GM18526 (cell line): ENCODE measurements at regions not wholly inside any gene's neighbourhood (a gene's known extent, or its start where the extent isn't known, plus 50 kb on each side); places are given as distances from the start of the nearest gene placed in this dataset.

Experiments
- POLR2A ChIP-seq: IDR thresholded peaks from 3 replicates; pipeline ENCODE4 v1.6.1; 2011; ENCODE audit not compliant: insufficient read length; ENCODE audit errors: extremely low read depth

DNA sequence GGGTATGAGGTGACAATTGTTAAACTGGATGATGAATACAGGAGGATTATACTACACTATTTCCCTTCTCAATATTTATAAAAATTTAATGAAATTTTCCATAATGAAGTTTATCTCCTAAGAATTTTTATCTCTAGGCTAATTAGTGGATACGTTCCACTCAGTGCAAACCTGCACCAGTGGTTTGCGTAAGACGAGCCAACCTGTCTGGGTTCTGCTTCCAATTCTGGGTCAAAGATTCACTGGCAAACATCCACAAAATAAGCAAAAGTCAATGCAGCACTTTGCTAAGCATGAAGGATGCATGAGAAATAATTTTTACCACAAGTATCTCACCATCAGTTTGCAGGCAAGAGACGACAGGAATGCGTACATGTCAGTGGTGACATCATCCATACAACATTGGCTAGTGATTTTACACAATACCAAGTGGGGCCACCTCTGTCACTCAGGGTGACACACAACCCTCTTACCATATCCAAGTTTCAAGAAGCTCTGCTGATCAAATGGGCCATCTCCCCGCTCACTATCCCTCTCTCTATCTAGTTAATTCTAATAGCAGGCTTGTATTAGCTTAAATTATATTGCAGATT, 51.7 kb downstream of the FAM50B start:
- TF ChIP-seq POLR2A = no peak

DNA sequence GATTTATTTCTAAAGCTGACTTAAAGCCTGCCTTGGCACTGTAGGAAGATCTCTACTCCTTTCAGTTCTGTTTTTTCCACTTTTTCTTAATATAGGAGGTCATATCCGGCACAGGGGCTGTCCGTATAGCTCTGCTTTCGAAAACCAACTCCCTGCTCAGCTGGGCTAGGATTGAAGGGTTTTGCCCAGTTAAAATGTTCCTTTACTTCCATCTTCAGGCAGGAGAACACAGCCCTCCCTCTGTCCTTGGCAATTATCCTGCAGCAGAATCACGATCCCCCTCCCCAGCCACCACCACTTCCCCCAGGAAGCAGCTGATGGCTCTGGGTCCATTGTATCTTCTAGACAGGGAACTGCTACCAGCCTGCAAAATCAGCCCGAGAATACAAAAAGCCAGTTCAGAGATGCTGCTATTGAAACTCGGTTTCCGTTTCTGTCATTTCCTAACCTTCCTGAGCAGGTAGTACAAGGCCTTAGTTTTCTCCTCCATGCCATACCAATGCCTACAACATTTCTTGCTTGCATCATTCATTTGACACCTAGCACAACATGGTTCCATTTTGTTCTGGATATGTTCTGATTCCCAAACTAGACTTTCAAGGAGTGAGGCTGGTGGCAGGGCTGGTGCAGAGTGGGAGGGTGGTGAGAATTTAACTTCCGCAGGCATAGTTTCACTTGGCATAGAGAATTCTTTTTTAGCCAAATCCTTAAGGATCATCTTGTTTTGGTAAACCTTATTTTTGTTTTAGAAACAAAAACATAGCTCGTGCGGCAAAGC, 53.9 kb downstream of the FAM50B start:
- TF ChIP-seq POLR2A = no peak

GRCh38 chr6:3904518-3904917, 55.3 kb downstream of the FAM50B start:
- no peak for TF ChIP-seq POLR2A

DNA sequence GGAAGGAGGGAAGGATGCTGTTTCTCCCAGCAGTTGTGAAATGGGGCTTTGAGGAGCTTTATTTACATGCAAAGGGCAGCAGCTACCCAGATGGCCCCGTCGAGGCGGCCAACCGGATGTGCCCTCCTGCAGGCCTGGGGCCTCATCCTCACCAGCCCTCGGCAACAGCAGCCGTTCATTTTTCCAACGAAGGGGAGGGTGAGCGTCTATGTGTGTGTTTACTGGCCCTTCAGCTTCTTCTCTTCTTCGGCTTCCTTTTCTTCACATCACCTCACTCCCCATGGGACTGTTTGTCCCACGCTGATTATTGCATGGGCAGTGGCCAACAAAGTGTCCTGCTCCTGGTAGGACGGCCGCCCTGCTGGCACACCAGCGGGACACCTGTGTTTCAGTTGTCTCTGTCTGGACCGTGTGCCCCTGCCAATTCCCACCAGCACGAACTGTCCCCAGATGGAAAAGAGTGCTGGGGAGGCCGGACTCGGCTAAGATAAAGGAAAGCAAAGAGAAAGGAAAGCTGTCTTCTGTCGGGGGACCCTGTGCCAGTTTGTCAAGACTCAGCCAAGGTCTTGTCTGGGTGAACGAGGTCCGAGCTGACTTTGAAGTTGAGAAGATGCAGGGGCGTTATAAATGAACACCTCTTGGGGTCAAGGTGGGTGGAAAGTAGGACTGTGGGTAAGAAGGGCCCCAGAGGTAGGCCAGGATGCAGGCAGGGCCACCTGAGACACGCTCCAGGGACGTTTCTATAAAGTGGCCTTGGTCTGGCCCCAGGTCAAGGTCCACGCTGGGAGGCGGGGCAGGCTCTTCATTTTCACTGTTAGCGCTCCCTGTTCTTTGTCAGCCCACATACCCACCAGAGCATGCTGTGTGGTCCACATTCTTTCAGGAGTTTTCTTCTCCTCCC, 57.0 kb downstream of the FAM50B start:
- TF ChIP-seq POLR2A = no peak

GRCh38 chr6:3906846-3907151, 57.6 kb downstream of the FAM50B start:
- no peak for TF ChIP-seq POLR2A

DNA sequence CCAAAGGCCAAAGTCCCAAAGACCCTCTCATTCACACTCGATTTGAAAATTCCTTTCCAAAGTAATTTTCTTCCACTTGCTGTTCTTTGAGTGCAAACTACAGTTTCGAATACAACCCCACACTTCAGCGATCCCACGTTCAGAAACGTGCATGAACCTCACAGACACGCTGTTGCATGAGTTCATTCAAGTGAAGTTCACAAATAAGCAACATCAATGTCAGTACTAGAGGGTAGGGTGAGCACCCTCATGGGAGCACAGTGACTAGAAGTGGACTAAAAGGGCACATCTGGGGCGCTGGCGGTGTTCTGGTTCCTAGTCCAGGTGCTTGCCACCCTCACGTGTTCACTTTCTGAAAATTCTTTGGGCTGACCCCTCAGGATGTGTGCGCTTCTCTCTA, 59.0 kb downstream of the FAM50B start:
- TF ChIP-seq POLR2A = no peak

- no peak for TF ChIP-seq POLR2A
Observed at GRCh38 chr6:3908961-3909360, 59.8 kb downstream of the FAM50B start.

GRCh38 chr6:3910106-3910663, 61.0 kb downstream of the FAM50B start:
- no peak for TF ChIP-seq POLR2A

- no peak for TF ChIP-seq POLR2A
Observed at GRCh38 chr6:3911130-3911529, 62.0 kb downstream of the FAM50B start.

DNA sequence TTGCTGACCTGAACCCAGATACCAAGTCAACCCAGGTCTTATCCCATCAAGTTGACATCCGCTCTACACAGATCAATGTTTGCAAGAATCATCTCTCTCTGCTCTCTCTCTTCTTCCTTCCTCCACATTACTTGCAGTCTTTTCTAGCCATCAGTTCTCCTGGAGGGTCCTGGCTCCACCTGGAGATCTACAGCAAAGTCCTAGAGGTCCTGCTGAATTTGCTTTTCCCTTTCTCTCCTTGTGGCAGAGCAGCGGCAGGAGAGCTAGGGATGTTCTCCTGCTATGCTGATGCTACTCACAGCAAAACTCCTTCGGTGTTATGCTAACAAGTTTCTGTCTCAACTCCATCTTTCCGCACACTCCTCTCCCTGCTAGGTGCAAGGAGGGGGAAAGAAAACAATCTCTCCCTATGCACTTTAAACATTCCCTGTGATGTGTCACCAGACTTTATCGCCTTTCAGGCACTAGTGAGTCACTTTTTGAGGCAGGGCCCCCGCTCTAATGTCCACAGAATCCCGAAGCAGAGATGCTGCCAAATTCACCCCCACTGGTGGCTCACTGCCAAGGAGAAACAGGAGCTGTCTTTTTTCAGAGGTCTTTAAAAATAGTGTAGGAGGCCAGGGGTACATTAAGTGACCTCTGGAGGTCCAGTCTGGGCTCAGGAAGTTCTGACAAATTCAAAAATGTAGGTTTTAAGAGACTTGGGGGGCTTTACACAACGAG, 62.6 kb downstream of the FAM50B start:
- TF ChIP-seq POLR2A = no peak

- TF ChIP-seq POLR2A = no peak
Observed at GRCh38 chr6:3912361-3913076, 63.3 kb downstream of the FAM50B start.

- TF ChIP-seq POLR2A = no peak
Observed at GRCh38 chr6:3913077-3913957, 64.1 kb downstream of the FAM50B start.

GRCh38 chr6:3913958-3914337, 64.8 kb downstream of the FAM50B start:
- no peak for TF ChIP-seq POLR2A
